NCI-H1092 treated with DMSO at 0.1 percent for 48 hours (cell line): ENCODE measurements at regions not wholly inside any gene's neighbourhood (a gene's known extent, or its start where the extent isn't known, plus 50 kb on each side); places are given as distances from the start of the nearest gene placed in this dataset.
"Not testable (repeated sequence)": the region's sequence is repeated elsewhere in the genome, so short reads cannot be mapped to it uniquely, and the experiment has no call there.

ENCODE experiments used
- DNase-seq: peaks from one replicate; lab custom pipeline; 2025; lab: John Stamatoyannopoulos, UW

DNA sequence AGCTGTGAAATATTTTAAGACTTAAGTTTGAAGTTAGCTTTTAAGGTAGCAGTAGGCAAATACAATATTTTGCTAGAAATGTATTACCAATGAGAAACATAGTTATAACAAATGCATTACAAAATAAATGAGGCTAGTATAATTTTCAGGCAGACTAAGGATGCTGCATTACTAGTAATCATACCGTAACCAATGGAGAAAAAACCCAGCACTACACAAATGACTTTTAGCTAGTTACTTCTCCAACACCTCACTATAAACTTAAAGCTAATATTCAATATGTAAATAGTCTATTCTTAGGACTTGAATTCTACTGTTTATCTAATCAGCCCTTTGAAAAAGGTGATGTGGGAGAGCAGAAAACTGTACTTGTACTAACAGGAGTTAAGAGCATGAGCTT is 285.3 kb upstream of the KLF14 start:
- DNase-seq = no peak

- no peak for DNase-seq
Observed at GRCh38 chr7:131020759-131021261, 286.8 kb upstream of the KLF14 start.

DNA sequence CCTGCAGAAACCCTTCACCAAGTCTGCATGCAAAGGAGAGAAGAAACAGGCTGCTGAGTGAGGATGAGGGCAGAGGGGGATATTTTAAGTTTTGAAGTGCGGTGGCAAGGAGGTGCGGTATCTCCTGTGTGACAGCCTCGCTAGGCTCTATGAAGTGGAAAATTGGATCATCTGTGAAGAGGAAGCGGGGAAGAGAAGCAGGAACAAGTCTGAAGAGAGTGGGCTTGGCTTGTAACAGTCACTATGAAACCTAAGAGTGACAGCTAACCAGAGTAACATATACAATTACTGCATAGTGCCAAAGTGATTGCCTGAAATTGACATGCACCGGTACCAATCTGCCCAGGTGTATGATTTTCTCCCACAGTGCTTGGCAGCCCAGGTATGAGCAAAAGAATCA is 287.5 kb upstream of the KLF14 start:
- DNase-seq = no peak

DNA sequence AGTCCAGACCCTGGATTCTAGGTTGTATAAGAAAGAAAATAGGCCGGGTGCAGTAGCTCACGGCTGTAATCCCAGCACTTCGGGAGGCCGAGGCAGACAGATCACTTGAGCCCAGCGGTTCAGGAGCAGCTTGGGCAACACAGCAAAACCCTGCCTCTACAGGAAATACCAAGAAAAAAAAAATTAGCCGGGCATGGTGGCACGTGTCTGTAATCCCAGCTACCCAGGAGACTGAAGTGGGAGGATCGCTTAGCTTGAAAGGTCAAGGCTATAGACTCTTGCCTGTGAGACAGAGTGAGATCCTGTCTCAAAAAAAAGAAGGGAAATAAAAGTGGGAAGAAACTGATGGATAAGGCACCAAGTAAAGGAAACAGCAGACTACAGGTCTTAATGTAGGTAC is 287.9 kb upstream of the KLF14 start:
- DNase-seq = no peak

GRCh38 chr7:131026297-131027000 is 292.4 kb upstream of the KLF14 start:
- no peak for DNase-seq

GRCh38 chr7:131027287-131027773 is 293.3 kb upstream of the KLF14 start:
- no peak for DNase-seq

DNA sequence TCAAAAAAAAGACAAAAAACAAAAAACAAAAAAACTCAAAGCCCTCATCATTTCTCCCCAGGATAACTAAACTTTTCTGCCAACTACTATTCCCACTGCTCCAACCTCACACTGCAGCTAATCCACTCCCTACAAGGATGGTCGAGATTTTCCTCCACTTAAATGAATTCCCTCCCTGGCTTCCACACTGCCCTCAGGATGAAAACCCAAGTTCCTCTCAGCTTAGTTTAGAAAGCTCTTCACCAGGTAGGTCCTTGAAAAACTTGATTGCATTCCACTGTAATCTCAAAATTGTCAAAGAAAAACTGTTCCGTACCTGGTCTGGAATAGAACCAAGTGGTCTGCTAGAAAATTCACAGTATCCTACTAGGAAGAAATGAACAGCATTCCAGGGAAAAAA is 294.3 kb upstream of the KLF14 start:
- DNase-seq = no peak

- DNase-seq = no peak
Observed at GRCh38 chr7:131029002-131029401, 295.0 kb upstream of the KLF14 start.

DNA sequence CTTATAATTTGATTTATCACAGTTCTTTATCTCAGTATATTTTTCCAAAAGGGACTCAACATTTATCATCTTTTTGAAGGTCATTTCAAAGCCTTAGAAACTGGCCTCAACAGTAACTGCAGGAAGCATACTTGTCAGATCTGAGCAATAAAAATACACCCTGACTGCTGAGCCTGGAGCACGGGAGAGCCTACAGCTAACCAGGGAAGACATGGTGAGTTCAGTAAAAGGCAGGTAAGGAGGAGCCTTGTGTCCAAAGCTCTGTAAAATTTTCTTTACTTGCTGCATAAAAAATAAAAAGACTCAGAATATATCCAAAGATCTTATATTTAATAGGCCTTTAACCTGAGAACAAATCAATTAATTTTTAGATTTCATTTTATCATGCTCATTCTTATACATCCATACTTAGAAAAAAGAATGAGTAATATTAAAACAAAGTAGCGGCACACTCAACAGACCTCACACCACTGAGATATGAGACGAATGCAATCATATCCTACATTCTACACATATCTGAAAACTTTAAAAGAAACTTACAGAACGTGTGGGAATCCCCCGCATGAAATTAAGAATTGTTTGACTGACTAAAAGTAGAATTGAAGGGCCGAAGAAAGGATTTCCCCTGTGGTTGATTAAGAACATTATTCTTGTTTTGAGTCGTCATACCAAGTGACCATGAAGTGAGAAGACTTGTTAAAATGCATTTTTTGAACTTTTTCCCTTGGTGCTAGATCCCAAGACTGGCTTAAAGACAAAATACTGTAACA is 296.4 kb upstream of the MKLN1 start:
- DNase-seq = no peak

DNA sequence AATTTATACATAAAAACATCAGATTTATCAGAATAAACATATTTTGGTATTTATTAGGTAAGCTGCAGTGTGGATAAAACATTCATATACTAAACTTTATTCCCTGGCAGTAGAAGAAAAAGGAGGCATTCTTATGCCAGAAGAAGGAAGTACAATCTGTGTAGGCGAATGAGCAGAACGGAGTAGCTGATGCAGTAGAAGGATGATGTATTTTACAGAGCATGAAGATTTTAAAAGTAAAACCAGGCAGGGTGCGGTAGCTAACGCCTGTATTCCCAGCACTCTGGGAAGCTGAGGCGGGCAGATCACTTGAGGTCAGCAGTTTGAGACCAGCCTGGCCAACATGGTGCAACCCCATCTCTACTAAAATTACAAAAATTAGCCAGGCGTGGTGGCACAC is 294.9 kb upstream of the MKLN1 start:
- DNase-seq = no peak

GRCh38 chr7:131034166-131034881 is 293.4 kb upstream of the MKLN1 start:
- no peak for DNase-seq

DNA sequence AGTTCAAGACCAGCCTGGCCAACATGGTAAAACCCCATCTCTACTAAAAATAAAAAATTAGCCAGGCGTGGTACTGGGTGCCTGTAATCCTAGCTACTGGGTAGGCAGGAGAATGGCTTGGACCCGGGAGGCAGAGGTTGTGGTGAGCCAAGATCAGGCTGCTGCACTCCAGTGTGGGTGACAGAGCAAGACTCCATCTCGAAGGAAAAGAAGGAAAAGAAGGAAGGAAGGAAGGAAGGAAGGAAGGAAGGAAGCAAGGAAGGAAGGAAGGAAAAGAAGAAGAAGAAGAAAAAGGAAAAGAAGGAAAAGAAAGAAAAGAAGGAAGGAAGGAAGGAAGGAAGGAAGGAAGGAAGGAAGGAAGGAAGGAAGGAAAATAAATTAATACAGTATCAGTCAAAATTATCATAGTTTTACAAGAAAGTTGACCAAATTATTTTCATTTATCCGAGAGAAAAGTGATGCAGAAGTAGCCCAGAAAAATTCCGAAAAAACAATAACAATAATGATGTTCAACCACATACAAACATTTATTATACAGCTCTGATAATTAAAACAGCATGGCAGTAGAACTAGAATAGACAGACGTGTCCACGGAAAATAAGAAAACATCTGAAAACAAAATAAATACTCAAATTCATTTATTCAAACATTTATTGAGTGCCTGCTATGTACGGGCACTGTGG is 292.4 kb upstream of the MKLN1 start:
- DNase-seq = no peak

DNA sequence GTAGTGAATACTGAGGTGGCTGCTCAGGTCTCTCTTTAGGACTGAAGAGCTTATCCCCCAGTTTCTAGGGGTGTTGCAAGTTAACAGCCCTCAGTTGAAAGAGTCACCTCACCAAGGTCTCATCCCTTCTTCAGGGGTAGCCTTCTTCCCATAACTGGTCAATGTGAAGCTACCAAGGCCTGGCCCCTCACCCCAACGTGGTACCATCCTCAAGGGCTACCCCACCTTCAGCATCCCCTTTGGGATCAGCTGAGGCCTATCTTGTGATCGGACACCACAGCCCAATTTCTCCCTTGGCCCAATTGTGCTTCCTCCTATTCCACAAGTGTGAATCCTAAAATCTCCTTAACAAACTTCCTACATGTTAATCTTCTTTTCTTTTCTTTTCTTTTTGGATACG is 289.5 kb upstream of the MKLN1 start:
- no peak for DNase-seq

GRCh38 chr7:131039355-131039762 is 288.3 kb upstream of the MKLN1 start:
- DNase-seq = no peak

GRCh38 chr7:131039836-131040235 is 287.8 kb upstream of the MKLN1 start:
- no peak for DNase-seq

- DNase-seq = peak; percentile 69
Observed at GRCh38 chr7:131040467-131040932, 287.2 kb upstream of the MKLN1 start.

GRCh38 chr7:131041012-131041695 is 286.5 kb upstream of the MKLN1 start:
- DNase-seq = not testable (repeated sequence)

- no peak for DNase-seq
Observed at GRCh38 chr7:131042269-131043160, 285.2 kb upstream of the MKLN1 start.

DNA sequence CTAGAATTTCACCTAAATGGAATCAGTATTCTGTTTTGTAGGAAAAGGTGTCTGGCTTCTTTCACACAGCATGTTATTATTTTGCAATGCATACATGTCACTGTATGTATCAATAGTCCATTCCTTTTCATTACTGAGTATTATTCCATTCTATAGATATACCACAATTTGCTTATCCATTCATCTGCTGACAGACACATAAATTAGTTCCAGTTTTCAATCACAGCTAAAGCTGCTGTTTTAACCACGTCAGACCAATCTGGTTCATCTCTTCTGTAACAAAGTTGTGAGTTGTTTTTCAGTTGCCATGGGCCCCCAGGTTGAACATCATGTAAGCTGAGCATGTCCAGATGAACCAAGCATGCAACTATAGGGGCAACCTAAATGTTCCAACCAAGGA is 282.1 kb upstream of the MKLN1 start:
- no peak for DNase-seq

- DNase-seq = no peak
Observed at GRCh38 chr7:131046246-131046645, 281.4 kb upstream of the MKLN1 start.
